ENCODE measurements at regions not wholly inside any gene's neighbourhood (a gene's known extent, or its start where the extent isn't known, plus 50 kb on each side); places are given as distances from the start of the nearest gene placed in this dataset.

DNA sequence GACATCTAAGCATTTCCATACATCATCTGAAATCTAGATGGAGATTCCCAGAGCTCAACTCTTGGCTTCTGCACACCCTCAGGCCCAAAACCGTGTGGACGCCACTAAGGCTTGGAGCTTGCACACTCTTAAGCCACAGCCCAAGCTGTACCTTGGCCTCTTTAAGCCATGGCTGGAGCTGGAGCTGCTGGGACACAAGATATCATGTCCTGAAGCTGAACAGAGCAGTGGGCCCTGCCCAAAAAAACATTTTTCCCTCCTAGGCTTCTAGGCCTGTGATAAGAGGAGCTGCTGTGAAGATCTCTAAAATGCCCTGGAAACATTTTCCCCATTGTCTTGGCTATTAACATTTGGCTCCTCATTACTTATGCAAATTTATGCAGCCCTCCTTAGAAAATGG lies 188.7 kb upstream of the MBNL1 start:
- no peak overlapping the region for H3K27ac Mint-ChIP-seq
- Histone ChIP-seq H2BK120ac (ENCODE audit: low read depth, low read length, poor library complexity, severe bottlenecking) (no peak overlapping the region), H3K18ac (ENCODE audit: insufficient read length, low read depth, low read length) (no peak overlapping the region), H4K8ac (replicated peaks; ENCODE audit: insufficient read length, low read depth, low read length) (no peak overlapping the region), H3K56ac (ENCODE audit: insufficient read length, low read depth, low read length) (no peak overlapping the region), H4K91ac (ENCODE audit: insufficient read length, low read depth, low read length) (no peak overlapping the region), H3K4me1 (ENCODE audit: insufficient read depth, low read length) (peaks cover 5% of the 10 kb centered on the region), H2BK5ac (ENCODE audit: insufficient read length, low read length) (no peak overlapping the region), H3K79me1 (ENCODE audit: insufficient read depth, low read depth, low read length, poor library complexity, severe bottlenecking) (no peaks in the 10 kb centered on the region), H2AFZ (ENCODE audit: low read length) (no peak overlapping the region), H3K27me3 (ENCODE audit: insufficient read depth, low read length) (no peaks in the 10 kb centered on the region), H3K79me2 (ENCODE audit: insufficient read depth, low read length) (no peaks in the 10 kb centered on the region), H3K23me2 (ENCODE audit: insufficient read length, low read depth, low read length, poor library complexity, severe bottlenecking) (no peaks in the 10 kb centered on the region), H3T11ph (ENCODE audit: low read length) (no peak overlapping the region), H3K23ac (ENCODE audit: insufficient read length, low read depth, low read length) (no peak overlapping the region), H2BK20ac (ENCODE audit: low read depth, low read length, poor library complexity, severe bottlenecking) (no peak overlapping the region), H4K5ac (ENCODE audit: insufficient read length, low read depth, low read length) (no peak overlapping the region), H3K9ac (ENCODE audit: extremely low read depth, insufficient read length, low read length) (no peak overlapping the region), H3K4ac (ENCODE audit: low read depth, low read length) (no peak overlapping the region), H2BK15ac (ENCODE audit: low read depth, low read length) (no peak overlapping the region), H3K4me2 (ENCODE audit: insufficient read depth, insufficient read length, low read length) (no peak overlapping the region), H2BK12ac (ENCODE audit: insufficient read length, low read depth, low read length) (no peak overlapping the region), H4K20me1 (ENCODE audit: control insufficient read depth, insufficient read depth, insufficient read length) (no peaks in the 10 kb centered on the region), H3K9me3 (ENCODE audit: control insufficient read depth, low read depth, low read length) (no peaks in the 10 kb centered on the region), H3K14ac (ENCODE audit: insufficient read depth, low read length) (no peak overlapping the region), H2AK5ac (ENCODE audit: insufficient read length, low read length) (no peak overlapping the region), H3K27ac (ENCODE audit: insufficient read length, low read depth, low read length) (no peak overlapping the region)
- H3K27me3 Mint-ChIP-seq (ENCODE audit: low read depth), result no peaks in the 10 kb centered on the region
- DNase-seq, result no peak
- H3K4me1 Mint-ChIP-seq, result peaks cover 9 to 14% of the 10 kb centered on the region in 2 experiments
- peaks cover 0 to 14% of the 10 kb centered on the region in 2 experiments; a peak in 4 of 5 replicates for H3K9me3 Mint-ChIP-seq
- H3K4me3 Mint-ChIP-seq, result no peak overlapping the region
- TF ChIP-seq, protein P1, sequence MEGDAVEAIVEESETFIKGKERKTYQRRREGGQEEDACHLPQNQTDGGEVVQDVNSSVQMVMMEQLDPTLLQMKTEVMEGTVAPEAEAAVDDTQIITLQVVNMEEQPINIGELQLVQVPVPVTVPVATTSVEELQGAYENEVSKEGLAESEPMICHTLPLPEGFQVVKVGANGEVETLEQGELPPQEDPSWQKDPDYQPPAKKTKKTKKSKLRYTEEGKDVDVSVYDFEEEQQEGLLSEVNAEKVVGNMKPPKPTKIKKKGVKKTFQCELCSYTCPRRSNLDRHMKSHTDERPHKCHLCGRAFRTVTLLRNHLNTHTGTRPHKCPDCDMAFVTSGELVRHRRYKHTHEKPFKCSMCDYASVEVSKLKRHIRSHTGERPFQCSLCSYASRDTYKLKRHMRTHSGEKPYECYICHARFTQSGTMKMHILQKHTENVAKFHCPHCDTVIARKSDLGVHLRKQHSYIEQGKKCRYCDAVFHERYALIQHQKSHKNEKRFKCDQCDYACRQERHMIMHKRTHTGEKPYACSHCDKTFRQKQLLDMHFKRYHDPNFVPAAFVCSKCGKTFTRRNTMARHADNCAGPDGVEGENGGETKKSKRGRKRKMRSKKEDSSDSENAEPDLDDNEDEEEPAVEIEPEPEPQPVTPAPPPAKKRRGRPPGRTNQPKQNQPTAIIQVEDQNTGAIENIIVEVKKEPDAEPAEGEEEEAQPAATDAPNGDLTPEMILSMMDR (conservative IDR thresholded peaks at IDR 0.05), result no peak
- H3K36me3 Mint-ChIP-seq (ENCODE audit: insufficient read depth in 1 of 3, low read depth in 3 of 3), result peaks cover 0 to 11% (median 5%) of the 10 kb centered on the region in 3 experiments; a peak in 5 of 7 replicates
- WGBS (ENCODE audit: extremely low coverage, insufficient read length, low lambda C conversion rate), result no CpG with 5 or more reads among the region's 2 CpGs

All from H9 (cell line).